ENCODE measurements at regions not wholly inside any gene's neighbourhood (a gene's known extent, or its start where the extent isn't known, plus 50 kb on each side); places are given as distances from the start of the nearest gene placed in this dataset.

GRCh38 chr1:192713921-192714320 is 78.0 kb downstream of the RGS13 start:
- H2AFZ ChIP-seq (ENCODE audit: insufficient read depth, low read length, poor library complexity), result no peak overlapping the region
- no CpG with 5 or more reads among the region's 4 CpGs for WGBS (ENCODE audit: extremely low coverage, insufficient coverage, insufficient read length)
- H3K18ac ChIP-seq (ENCODE audit: low read length), result no peak overlapping the region
- H3K36me3 ChIP-seq (ENCODE audit: control insufficient read depth in 1 of 2, insufficient read depth in 2 of 2, low read length in 2 of 2), result no peaks in the 10 kb centered on the region
- H2BK12ac ChIP-seq (ENCODE audit: low read length), result no peak overlapping the region
- H3K14ac ChIP-seq (ENCODE audit: low read length), result no peak overlapping the region
- no peak overlapping the region for H3K4me2 ChIP-seq (ENCODE audit: low read length)
- no peak overlapping the region for H2BK120ac ChIP-seq (ENCODE audit: insufficient read depth, low read length, poor library complexity)
- no peaks in the 10 kb centered on the region for H3K27me3 ChIP-seq (ENCODE audit: insufficient read depth, low read length)
- no peaks in the 10 kb centered on the region for H3K9me3 ChIP-seq (ENCODE audit: insufficient read depth, low read depth, low read length)
- DNase-seq, result no peak
- no peak overlapping the region for H3K27ac ChIP-seq (ENCODE audit: low read depth, low read length)
- H2BK5ac ChIP-seq (ENCODE audit: low read depth, low read length, poor library complexity), result no peak overlapping the region
- no peak overlapping the region for H4K12ac ChIP-seq (ENCODE audit: low read depth, low read length)
- no peak overlapping the region for H3K9ac ChIP-seq (ENCODE audit: low read length)
- H4K91ac ChIP-seq (ENCODE audit: low read depth, low read length), result no peak overlapping the region
- H3K4me3 ChIP-seq (ENCODE audit: low read depth, low read length), result no peak overlapping the region
- no peak overlapping the region for H4K8ac ChIP-seq (ENCODE audit: low read depth, low read length)
- no peak overlapping the region for H3K4ac ChIP-seq (ENCODE audit: low read depth, low read length)
- no peaks in the 10 kb centered on the region for H3K79me1 ChIP-seq (ENCODE audit: low read length)
- no peaks in the 10 kb centered on the region for H3K4me1 ChIP-seq (ENCODE audit: control insufficient read depth in 1 of 2, insufficient read depth in 2 of 2, low read length in 2 of 2)
- H3K79me2 ChIP-seq (ENCODE audit: control insufficient read depth, insufficient read depth, low read length, poor library complexity), result no peaks in the 10 kb centered on the region
- no peak overlapping the region for H2AK5ac ChIP-seq (ENCODE audit: low read length)
- H3K23ac ChIP-seq (ENCODE audit: low read length), result no peak overlapping the region

GRCh38 chr1:192724670-192725069 is 84.2 kb upstream of the RGS2 start:
- H3K79me1 ChIP-seq (ENCODE audit: low read length), result no peaks in the 10 kb centered on the region
- H3K9me3 ChIP-seq (ENCODE audit: insufficient read depth, low read depth, low read length), result peaks cover 2% of the 10 kb centered on the region
- no peaks in the 10 kb centered on the region for H3K79me2 ChIP-seq (ENCODE audit: control insufficient read depth, insufficient read depth, low read length, poor library complexity)
- no peak overlapping the region for H3K18ac ChIP-seq (ENCODE audit: low read length)
- WGBS (ENCODE audit: extremely low coverage, insufficient coverage, insufficient read length), result no CpG with 5 or more reads among the region's 4 CpGs
- no peak overlapping the region for H3K4me2 ChIP-seq (ENCODE audit: low read length)
- H3K4ac ChIP-seq (ENCODE audit: low read depth, low read length), result no peak overlapping the region
- H2BK5ac ChIP-seq (ENCODE audit: low read depth, low read length, poor library complexity), result no peak overlapping the region
- H2BK12ac ChIP-seq (ENCODE audit: low read length), result no peak overlapping the region
- no peak overlapping the region for H4K8ac ChIP-seq (ENCODE audit: low read depth, low read length)
- no peaks in the 10 kb centered on the region for H3K4me1 ChIP-seq (ENCODE audit: control insufficient read depth in 1 of 2, insufficient read depth in 2 of 2, low read length in 2 of 2)
- no peak overlapping the region for H4K12ac ChIP-seq (ENCODE audit: low read depth, low read length)
- no peak overlapping the region for H4K91ac ChIP-seq (ENCODE audit: low read depth, low read length)
- H3K23ac ChIP-seq (ENCODE audit: low read length), result no peak overlapping the region
- no peak overlapping the region for H2AFZ ChIP-seq (ENCODE audit: insufficient read depth, low read length, poor library complexity)
- H3K36me3 ChIP-seq (ENCODE audit: control insufficient read depth in 1 of 2, insufficient read depth in 2 of 2, low read length in 2 of 2), result no peaks in the 10 kb centered on the region
- H3K4me3 ChIP-seq (ENCODE audit: low read depth, low read length), result no peak overlapping the region
- DNase-seq, result no peak
- H3K27ac ChIP-seq (ENCODE audit: low read depth, low read length), result no peak overlapping the region
- no peaks in the 10 kb centered on the region for H3K27me3 ChIP-seq (ENCODE audit: insufficient read depth, low read length)
- H3K14ac ChIP-seq (ENCODE audit: low read length), result no peak overlapping the region
- no peak overlapping the region for H3K9ac ChIP-seq (ENCODE audit: low read length)
- no peak overlapping the region for H2BK120ac ChIP-seq (ENCODE audit: insufficient read depth, low read length, poor library complexity)
- H2AK5ac ChIP-seq (ENCODE audit: low read length), result no peak overlapping the region

DNA sequence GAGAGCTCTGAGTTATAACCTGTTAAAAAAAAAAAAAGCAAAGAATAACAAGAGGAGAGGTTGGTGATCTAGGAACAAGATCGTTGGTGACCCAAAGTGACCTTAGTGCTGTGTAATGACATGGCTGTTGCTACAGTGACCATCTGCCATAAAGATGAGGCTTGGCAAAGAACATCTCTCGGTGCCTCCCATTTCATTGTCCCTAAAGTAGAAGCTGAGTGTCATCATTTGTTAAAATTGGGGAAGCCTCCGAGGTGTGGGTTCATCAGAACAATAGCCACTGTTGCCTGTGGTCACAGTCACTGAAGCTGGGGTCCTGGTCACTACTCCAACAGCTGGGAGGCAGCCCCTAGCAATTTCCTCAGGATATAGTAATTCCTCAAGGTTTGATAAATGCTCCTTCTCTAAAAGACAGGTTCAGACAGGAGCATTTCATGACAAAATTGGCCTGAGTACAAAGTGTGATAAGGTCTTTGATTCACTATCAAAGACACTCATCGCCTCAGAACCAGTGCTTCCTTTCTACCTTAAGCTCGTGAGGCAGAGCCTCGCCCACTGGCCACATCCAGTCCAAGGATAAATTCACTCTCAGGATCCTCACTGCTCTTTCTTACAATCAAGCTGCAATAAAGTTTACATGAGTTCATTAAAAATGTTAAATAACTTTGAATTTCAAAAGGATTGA is 81.9 kb upstream of the RGS2 start:
- H3K9me3 ChIP-seq (ENCODE audit: insufficient read depth, low read depth, low read length), result peaks cover 2% of the 10 kb centered on the region

DNA sequence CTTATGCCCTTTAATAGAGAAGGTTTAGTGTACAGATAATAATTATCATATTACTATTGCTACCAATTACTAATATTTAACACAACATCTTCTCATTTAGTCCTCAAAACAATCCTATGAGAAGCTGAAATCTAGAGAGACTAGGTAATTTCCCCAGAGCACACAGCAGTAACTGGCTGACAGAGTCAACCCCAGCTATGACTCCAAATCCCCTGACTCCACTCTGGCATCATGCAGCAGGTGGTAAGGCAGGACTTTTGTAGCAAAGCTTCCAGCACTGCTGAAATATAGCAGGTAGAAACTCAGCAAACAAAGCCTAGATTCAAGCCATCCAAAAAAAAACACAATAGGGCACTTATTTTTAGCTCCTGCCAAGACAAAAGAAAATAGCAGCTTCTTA is 79.3 kb upstream of the RGS2 start:
- no peak overlapping the region for H3K4me2 ChIP-seq (ENCODE audit: low read length)
- no peak overlapping the region for H2BK5ac ChIP-seq (ENCODE audit: low read depth, low read length, poor library complexity)
- no peak overlapping the region for H3K27ac ChIP-seq (ENCODE audit: low read depth, low read length)
- H3K79me1 ChIP-seq (ENCODE audit: low read length), result no peaks in the 10 kb centered on the region
- H3K4me1 ChIP-seq (ENCODE audit: control insufficient read depth in 1 of 2, insufficient read depth in 2 of 2, low read length in 2 of 2), result no peaks in the 10 kb centered on the region
- no peak overlapping the region for H3K18ac ChIP-seq (ENCODE audit: low read length)
- no peak overlapping the region for H3K4me3 ChIP-seq (ENCODE audit: low read depth, low read length)
- peaks cover 2% of the 10 kb centered on the region for H3K9me3 ChIP-seq (ENCODE audit: insufficient read depth, low read depth, low read length)
- no peaks in the 10 kb centered on the region for H3K79me2 ChIP-seq (ENCODE audit: control insufficient read depth, insufficient read depth, low read length, poor library complexity)
- no peaks in the 10 kb centered on the region for H3K36me3 ChIP-seq (ENCODE audit: control insufficient read depth in 1 of 2, insufficient read depth in 2 of 2, low read length in 2 of 2)
- H3K14ac ChIP-seq (ENCODE audit: low read length), result no peak overlapping the region
- no peak overlapping the region for H2BK120ac ChIP-seq (ENCODE audit: insufficient read depth, low read length, poor library complexity)
- H2AK5ac ChIP-seq (ENCODE audit: low read length), result no peak overlapping the region
- H3K23ac ChIP-seq (ENCODE audit: low read length), result no peak overlapping the region
- H2AFZ ChIP-seq (ENCODE audit: insufficient read depth, low read length, poor library complexity), result no peak overlapping the region
- H4K8ac ChIP-seq (ENCODE audit: low read depth, low read length), result no peak overlapping the region
- H3K9ac ChIP-seq (ENCODE audit: low read length), result no peak overlapping the region
- no peak overlapping the region for H4K91ac ChIP-seq (ENCODE audit: low read depth, low read length)
- no peak overlapping the region for H2BK12ac ChIP-seq (ENCODE audit: low read length)
- H3K4ac ChIP-seq (ENCODE audit: low read depth, low read length), result no peak overlapping the region
- DNase-seq, result no peak
- H3K27me3 ChIP-seq (ENCODE audit: insufficient read depth, low read length), result no peaks in the 10 kb centered on the region
- no peak overlapping the region for H4K12ac ChIP-seq (ENCODE audit: low read depth, low read length)

More for the DNA sequence above, 81.9 kb upstream of the RGS2 start:
- H3K23ac ChIP-seq (ENCODE audit: low read length), result no peak overlapping the region
- no peak overlapping the region for H3K4me3 ChIP-seq (ENCODE audit: low read depth, low read length)
- no peaks in the 10 kb centered on the region for H3K36me3 ChIP-seq (ENCODE audit: control insufficient read depth in 1 of 2, insufficient read depth in 2 of 2, low read length in 2 of 2)
- no peak overlapping the region for H4K12ac ChIP-seq (ENCODE audit: low read depth, low read length)
- H3K79me1 ChIP-seq (ENCODE audit: low read length), result no peaks in the 10 kb centered on the region
- DNase-seq, result no peak
- no peak overlapping the region for H3K4ac ChIP-seq (ENCODE audit: low read depth, low read length)
- H4K8ac ChIP-seq (ENCODE audit: low read depth, low read length), result no peak overlapping the region
- no peak overlapping the region for H2AFZ ChIP-seq (ENCODE audit: insufficient read depth, low read length, poor library complexity)
- no peak overlapping the region for H2AK5ac ChIP-seq (ENCODE audit: low read length)
- no peaks in the 10 kb centered on the region for H3K4me1 ChIP-seq (ENCODE audit: control insufficient read depth in 1 of 2, insufficient read depth in 2 of 2, low read length in 2 of 2)
- no peak overlapping the region for H2BK120ac ChIP-seq (ENCODE audit: insufficient read depth, low read length, poor library complexity)
- no peak overlapping the region for H3K4me2 ChIP-seq (ENCODE audit: low read length)
- no peaks in the 10 kb centered on the region for H3K27me3 ChIP-seq (ENCODE audit: insufficient read depth, low read length)
- no peak overlapping the region for H3K14ac ChIP-seq (ENCODE audit: low read length)
- no peaks in the 10 kb centered on the region for H3K79me2 ChIP-seq (ENCODE audit: control insufficient read depth, insufficient read depth, low read length, poor library complexity)
- H3K9ac ChIP-seq (ENCODE audit: low read length), result no peak overlapping the region
- no peak overlapping the region for H2BK12ac ChIP-seq (ENCODE audit: low read length)
- no CpG with 5 or more reads among the region's 6 CpGs for WGBS (ENCODE audit: extremely low coverage, insufficient coverage, insufficient read length)
- H2BK5ac ChIP-seq (ENCODE audit: low read depth, low read length, poor library complexity), result no peak overlapping the region
- H3K27ac ChIP-seq (ENCODE audit: low read depth, low read length), result no peak overlapping the region
- no peak overlapping the region for H3K18ac ChIP-seq (ENCODE audit: low read length)
- H4K91ac ChIP-seq (ENCODE audit: low read depth, low read length), result no peak overlapping the region
